ENCODE measurements at regions not wholly inside any gene's neighbourhood (a gene's known extent, or its start where the extent isn't known, plus 50 kb on each side); places are given as distances from the start of the nearest gene placed in this dataset.

- no peak for TF ChIP-seq CTCF (IDR thresholded peaks at IDR 0.05; ENCODE audit: low read length, missing control alignments)
- H3K4me3 ChIP-seq (replicated peaks; ENCODE audit: low read depth, low read length) = no peak overlapping the region
- DNase-seq (ENCODE audit: low read depth) = no peak
Measured at GRCh38 chr11:10916665-10917064, 58.8 kb upstream of the ZBED5 start.

GRCh38 chr11:10914050-10914449 lies 56.2 kb upstream of the ZBED5 start:
- DNase-seq (ENCODE audit: low read depth) = peak; percentile 23
- TF ChIP-seq CTCF (IDR thresholded peaks at IDR 0.05; ENCODE audit: low read length, missing control alignments) = no peak
- H3K4me3 ChIP-seq (replicated peaks; ENCODE audit: low read depth, low read length) = no peak overlapping the region

GRCh38 chr11:10913075-10913474 lies 55.2 kb upstream of the ZBED5 start:
- TF ChIP-seq CTCF (IDR thresholded peaks at IDR 0.05; ENCODE audit: low read length, missing control alignments) = no peak
- DNase-seq (ENCODE audit: low read depth) = no peak
- H3K4me3 ChIP-seq (replicated peaks; ENCODE audit: low read depth, low read length) = no peak overlapping the region

GRCh38 chr11:10911907-10912306 lies 54.1 kb upstream of the ZBED5 start:
- no peak for TF ChIP-seq CTCF (IDR thresholded peaks at IDR 0.05; ENCODE audit: low read length, missing control alignments)
- peak; percentile 67 for DNase-seq (ENCODE audit: low read depth)
- H3K4me3 ChIP-seq (replicated peaks; ENCODE audit: low read depth, low read length) = no peak overlapping the region

- no peak overlapping the region for H3K4me3 ChIP-seq (replicated peaks; ENCODE audit: low read depth, low read length)
- no peak for TF ChIP-seq CTCF (IDR thresholded peaks at IDR 0.05; ENCODE audit: low read length, missing control alignments)
- DNase-seq (ENCODE audit: low read depth) = no peak
Measured at GRCh38 chr11:10909141-10909883, 51.5 kb upstream of the ZBED5 start.

- H3K4me3 ChIP-seq (replicated peaks; ENCODE audit: low read depth, low read length) = no peak overlapping the region
- DNase-seq (ENCODE audit: low read depth) = peak; percentile 85
- TF ChIP-seq CTCF (IDR thresholded peaks at IDR 0.05; ENCODE audit: low read length, missing control alignments) = no peak
Measured at GRCh38 chr11:10908215-10908951, 50.5 kb upstream of the ZBED5 start.

Measured in fibroblast of pulmonary artery (primary cell).